Activated naive CD4-positive, alpha-beta T cell treated with anti-CD3 and anti-CD28 coated beads, Interleukin-2, amount 10 ng/mL, durations not matched to agents 7 days and 5 days (primary cell): ENCODE measurements at regions not wholly inside any gene's neighbourhood (a gene's known extent, or its start where the extent isn't known, plus 50 kb on each side); places are given as distances from the start of the nearest gene placed in this dataset.

Experiments
- CTCF ChIA-PET: fragments of 350-600 bp; sonication (Branson Sonifier 250); formaldehyde crosslinking; loops from one replicate; lab custom pipeline; 2021; ENCODE audit warnings: antibody characterized with exemption; lab: Charles Lee
- DNase-seq: peaks from one replicate; pipeline ENCODE4 v3.0.0-alpha.2; 2020
- H3K27ac Mint-ChIP-seq: one replicate; pipeline ENCODE4 v1.8.0; 2021; ENCODE audit warnings: mild to moderate bottlenecking, moderate library complexity, mixed read lengths
- H3K27me3 Mint-ChIP-seq: one replicate; pipeline ENCODE4 v1.8.0; 2021; ENCODE audit warnings: mild to moderate bottlenecking, mixed read lengths
- H3K36me3 Mint-ChIP-seq: one replicate; pipeline ENCODE4 v1.8.0; 2021; ENCODE audit warnings: mixed read lengths
- H3K4me1 Mint-ChIP-seq: one replicate; pipeline ENCODE4 v1.8.0; 2021; ENCODE audit warnings: mixed read lengths
- H3K4me3 Mint-ChIP-seq: one replicate; pipeline ENCODE4 v1.8.0; 2021; ENCODE audit warnings: mild to moderate bottlenecking, moderate library complexity, mixed read lengths
- H3K9me3 Mint-ChIP-seq: one replicate; pipeline ENCODE4 v1.8.0; 2021; ENCODE audit warnings: mixed read lengths

DNA sequence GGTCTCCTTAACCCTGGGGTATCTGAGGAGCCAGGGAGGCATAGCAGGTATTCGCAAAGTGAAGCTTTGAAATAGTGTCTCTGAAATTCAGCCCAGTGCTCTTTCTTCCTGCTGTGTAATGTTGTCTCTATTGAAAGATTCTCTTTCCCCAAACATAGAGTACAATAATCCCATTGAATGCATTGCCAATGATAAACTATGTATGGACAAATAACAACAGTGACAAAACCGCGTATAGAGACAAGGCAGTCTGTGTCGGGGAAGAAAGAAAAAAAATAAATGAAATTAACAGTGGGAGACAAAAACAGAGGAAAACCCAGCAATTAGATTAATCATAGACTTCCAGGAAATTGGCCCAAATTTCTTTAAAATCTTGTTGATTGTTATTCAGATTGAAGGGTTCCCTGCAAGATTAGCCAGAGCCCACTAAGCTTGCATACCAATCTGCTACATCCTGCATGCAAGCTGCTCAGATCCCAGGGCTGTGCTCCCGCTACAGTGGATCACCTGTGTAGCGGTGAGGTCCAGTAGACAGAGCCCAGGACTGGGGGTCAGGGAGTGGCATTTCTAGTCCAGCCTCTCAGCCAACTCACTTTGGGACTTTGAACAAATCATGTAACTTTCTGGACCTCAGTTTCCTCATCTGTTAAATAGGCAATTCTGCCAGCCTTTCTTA lies 492.8 kb downstream of the INSC start:
- no peaks in the 10 kb centered on the region for H3K36me3 Mint-ChIP-seq
- H3K4me1 Mint-ChIP-seq: no peaks in the 10 kb centered on the region
- no peaks in the 10 kb centered on the region for H3K27me3 Mint-ChIP-seq
- CTCF ChIA-PET: no interaction called here
- no peak overlapping the region for H3K4me3 Mint-ChIP-seq
- no peak for DNase-seq
- no peaks in the 10 kb centered on the region for H3K9me3 Mint-ChIP-seq
- H3K27ac Mint-ChIP-seq: no peak overlapping the region

DNA sequence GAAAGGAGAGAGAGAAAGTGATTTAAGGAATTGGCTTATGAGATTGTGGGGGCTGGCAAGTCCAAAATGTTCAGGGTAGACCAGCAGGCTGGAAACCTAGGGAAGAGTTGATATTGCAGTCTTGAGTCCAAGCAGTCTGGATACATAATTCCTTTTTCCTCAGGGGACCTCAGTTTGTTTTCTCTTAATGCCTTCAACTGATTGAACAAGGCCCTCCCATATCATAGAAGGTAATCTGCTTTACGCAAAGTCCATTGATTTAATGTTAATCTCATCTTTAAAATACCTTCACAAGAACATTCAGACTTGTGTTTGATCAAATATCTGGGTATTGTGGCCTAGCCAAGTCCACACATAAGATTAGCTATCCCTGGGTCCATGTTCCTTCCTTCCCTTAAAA lies 494.7 kb downstream of the INSC start:
- H3K4me1 Mint-ChIP-seq: no peaks in the 10 kb centered on the region
- CTCF ChIA-PET: no interaction called here
- H3K36me3 Mint-ChIP-seq: no peaks in the 10 kb centered on the region
- DNase-seq: no peak
- H3K9me3 Mint-ChIP-seq: no peaks in the 10 kb centered on the region
- no peak overlapping the region for H3K27ac Mint-ChIP-seq
- no peaks in the 10 kb centered on the region for H3K27me3 Mint-ChIP-seq
- no peak overlapping the region for H3K4me3 Mint-ChIP-seq

DNA sequence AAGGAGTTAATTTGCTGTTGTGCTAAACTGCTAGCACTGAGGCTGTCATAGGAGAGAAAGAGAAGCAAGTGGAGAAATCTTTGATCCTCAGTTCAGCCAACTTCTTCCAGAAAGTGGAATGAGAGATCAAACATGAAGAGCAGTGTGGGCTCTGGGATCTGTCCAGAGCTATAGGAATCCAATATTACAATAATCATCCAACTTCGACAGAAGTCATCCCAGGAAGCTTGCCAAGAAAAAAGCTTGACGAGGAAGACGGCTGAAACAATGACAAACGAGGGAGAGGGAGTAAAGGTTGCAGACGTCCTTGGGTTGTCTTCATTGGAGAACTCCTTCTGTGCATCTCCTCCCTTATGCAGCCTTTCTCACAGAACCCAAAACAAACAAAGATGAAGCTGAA lies 496.2 kb downstream of the INSC start:
- H3K27me3 Mint-ChIP-seq: no peaks in the 10 kb centered on the region
- no peak overlapping the region for H3K4me3 Mint-ChIP-seq
- DNase-seq: no peak
- H3K4me1 Mint-ChIP-seq: no peaks in the 10 kb centered on the region
- no peaks in the 10 kb centered on the region for H3K36me3 Mint-ChIP-seq
- H3K27ac Mint-ChIP-seq: no peak overlapping the region
- H3K9me3 Mint-ChIP-seq: no peaks in the 10 kb centered on the region
- CTCF ChIA-PET: no interaction called here

DNA sequence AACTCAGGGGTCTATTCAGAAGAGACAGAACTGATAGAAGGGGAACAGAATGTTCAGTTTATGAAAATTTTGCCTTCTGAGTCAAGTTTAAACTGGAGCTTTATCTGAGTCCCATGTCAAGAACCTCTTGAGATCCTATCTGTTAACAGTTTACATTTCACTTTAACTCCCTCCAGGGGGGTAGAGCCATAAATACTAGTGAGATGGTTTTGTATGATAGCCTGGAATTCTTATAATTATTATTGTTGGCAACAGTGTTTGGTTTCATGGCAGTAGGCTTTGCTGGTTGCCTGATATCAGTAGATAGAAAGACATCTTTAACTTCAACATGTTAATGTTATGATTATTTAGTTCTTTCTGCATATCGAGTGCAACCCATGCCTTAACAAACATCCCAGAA lies 498.5 kb downstream of the INSC start:
- Mint-ChIP-seq H3K36me3 (no peaks in the 10 kb centered on the region), H3K4me1 (no peaks in the 10 kb centered on the region), H3K27ac (no peak overlapping the region), H3K9me3 (no peaks in the 10 kb centered on the region), H3K4me3 (no peak overlapping the region), H3K27me3 (no peaks in the 10 kb centered on the region)
- DNase-seq: no peak
- CTCF ChIA-PET: no interaction called here

DNA sequence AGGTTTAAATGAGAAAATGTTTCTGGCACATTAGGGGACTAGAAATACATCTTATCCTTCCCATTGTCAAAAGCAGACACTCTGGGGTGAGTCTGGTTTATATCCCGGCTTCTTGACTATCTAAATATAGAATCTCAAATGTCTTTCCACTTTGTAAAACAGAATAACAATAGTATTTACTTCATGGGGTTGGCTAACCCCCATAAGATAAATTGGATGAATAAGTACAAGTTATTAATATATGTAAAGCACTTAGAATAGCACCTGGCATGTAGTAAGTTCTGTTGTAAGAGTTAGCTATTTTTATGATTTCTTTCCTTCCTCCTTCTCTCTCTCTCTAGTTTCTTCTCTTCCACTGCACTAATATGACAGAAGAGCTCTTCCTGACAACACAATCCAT lies 499.1 kb downstream of the INSC start:
- H3K4me1 Mint-ChIP-seq: no peaks in the 10 kb centered on the region
- no peaks in the 10 kb centered on the region for H3K9me3 Mint-ChIP-seq
- no peak for DNase-seq
- H3K4me3 Mint-ChIP-seq: no peak overlapping the region
- H3K27me3 Mint-ChIP-seq: no peaks in the 10 kb centered on the region
- CTCF ChIA-PET: no interaction called here
- no peaks in the 10 kb centered on the region for H3K36me3 Mint-ChIP-seq
- H3K27ac Mint-ChIP-seq: no peak overlapping the region

DNA sequence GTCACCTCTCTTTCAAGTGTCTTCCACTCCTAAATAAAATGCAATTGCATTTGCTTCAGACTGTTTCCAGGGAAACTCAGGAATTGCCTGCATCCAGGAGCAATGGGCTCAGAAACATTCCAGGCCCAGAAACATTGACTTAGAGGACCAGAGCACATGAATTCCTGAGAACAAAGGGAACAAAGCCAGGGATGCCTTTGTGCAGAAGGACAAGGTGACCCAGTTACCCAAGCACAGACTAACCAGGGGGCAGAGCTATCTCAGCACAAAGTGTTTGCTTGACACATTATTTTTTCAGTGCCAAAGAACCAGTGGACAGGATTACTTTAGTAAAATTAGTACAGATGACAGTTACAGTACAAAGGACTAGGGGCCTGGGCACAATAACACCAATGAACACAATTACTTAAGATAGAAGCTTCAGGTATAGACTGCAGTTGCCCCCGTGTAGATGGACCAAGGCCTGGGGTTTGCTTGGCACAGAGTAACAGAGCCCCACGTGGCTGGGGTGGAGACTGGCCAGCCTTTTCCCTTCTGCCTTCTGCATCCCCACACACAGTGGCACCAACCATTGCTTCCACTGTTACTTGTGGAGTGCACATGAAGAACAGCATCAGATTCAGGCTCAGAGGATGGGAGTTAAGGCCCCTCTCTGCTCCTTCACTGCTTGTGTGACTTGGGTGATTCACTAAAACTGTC lies 500.8 kb downstream of the INSC start:
- Mint-ChIP-seq H3K9me3 (no peaks in the 10 kb centered on the region), H3K4me3 (no peak overlapping the region), H3K27ac (no peak overlapping the region)

DNA sequence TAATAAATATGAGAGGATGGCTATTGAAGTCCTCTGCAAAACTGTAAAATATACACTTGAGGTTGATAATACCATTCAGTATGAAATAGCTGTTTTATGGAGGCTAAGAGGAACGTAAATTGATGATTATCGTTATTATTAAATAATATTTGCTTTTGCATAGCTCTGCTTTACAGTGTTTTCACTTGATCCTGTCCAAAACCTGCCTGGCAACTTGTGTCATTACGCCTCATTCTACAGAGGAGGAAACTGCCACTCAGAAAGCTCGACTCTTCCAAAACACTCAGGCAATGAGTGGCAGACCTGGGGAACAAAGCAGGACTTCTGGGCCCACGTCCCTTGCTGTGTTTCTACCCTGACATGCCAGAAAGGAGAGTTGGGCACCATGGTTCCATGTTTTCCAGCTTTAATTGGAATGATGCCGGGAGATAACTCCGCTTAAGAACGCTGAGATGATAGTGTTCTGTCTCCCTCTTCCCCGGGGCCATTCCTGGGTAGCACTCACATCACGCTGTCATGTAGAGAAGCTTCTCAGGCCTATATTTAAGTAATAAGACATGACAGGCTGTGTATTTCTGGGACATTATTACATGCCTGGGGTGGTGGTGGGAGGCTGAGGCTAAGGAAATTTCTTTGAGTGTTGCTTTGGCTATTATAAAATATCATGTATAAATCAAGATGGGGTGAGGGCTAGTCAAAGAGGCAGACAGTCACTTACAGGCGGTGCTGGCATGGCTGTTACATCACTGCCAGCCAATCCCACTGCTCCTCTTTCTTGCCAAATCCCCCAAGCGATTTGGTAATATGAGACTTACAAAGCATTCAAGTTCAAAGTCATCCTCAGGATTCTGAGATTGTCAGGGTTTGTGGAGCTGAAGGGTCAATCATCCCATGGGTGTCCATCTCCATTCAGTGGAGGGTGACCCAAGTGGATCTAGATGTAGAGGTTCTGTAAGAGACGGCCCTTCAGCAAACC lies 501.7 kb downstream of the INSC start:
- H3K9me3 Mint-ChIP-seq: no peaks in the 10 kb centered on the region
- H3K27me3 Mint-ChIP-seq: no peaks in the 10 kb centered on the region
- H3K27ac Mint-ChIP-seq: no peak overlapping the region
- H3K36me3 Mint-ChIP-seq: no peaks in the 10 kb centered on the region
- no peak overlapping the region for H3K4me3 Mint-ChIP-seq
- H3K4me1 Mint-ChIP-seq: no peaks in the 10 kb centered on the region
- no peak for DNase-seq
- CTCF ChIA-PET: no interaction called here

More for the DNA sequence above, 500.8 kb downstream of the INSC start:
- CTCF ChIA-PET: no interaction called here
- Mint-ChIP-seq H3K4me1 (no peaks in the 10 kb centered on the region), H3K36me3 (no peaks in the 10 kb centered on the region), H3K27me3 (no peaks in the 10 kb centered on the region)
- no peak for DNase-seq

DNA sequence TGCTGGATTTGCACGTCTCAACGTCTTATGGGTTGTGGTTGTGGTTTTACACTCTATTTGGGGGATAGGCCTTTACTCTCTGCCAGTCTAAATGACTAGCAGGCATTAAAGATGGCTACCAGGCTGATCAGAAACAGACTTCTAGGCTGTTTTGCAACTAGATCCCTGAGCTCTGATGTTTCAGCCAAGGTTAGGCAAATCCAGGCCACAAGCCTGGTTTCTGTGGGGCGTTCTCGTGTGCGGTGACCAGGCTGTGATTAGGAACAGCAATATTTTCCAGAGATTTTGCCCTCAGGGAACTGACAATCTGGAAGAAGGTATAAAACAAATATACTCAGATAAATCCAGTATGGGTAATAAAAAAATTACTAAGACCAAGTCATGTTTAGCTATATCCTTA lies 502.4 kb downstream of the INSC start:
- Mint-ChIP-seq H3K4me3 (no peak overlapping the region), H3K36me3 (no peaks in the 10 kb centered on the region), H3K27ac (no peak overlapping the region), H3K4me1 (no peaks in the 10 kb centered on the region), H3K27me3 (peaks cover 3% of the 10 kb centered on the region), H3K9me3 (no peaks in the 10 kb centered on the region)
- no peak for DNase-seq
- CTCF ChIA-PET: interaction anchor here (1.0 kb wide), 1 partner anchor 55 kb away, joined by 3 read pairs; no protein-coding TSS in a partner anchor

DNA sequence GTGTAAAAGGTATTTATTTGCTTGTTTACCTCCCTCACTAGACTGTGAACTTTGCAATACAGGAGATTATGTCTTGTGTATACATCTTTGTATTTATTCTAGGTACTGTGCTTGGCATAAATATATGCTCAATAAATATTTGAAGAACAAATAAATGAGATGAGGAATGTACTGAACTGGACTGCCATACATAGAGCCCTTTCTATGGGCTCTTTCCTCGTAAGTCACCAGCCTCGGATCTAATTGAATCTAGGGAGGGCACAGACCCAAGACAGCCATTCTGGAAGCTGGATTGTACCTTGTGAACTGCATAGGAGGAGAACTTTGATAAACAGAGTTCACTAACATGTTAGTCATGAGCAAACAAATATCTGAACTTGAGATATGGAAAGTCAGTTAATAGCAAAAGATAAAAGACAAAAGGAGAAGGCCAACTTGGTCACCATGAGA lies 503.9 kb downstream of the INSC start:
- Mint-ChIP-seq H3K4me1 (no peaks in the 10 kb centered on the region), H3K27me3 (peaks cover 6% of the 10 kb centered on the region), H3K36me3 (no peaks in the 10 kb centered on the region), H3K9me3 (no peaks in the 10 kb centered on the region), H3K4me3 (no peak overlapping the region), H3K27ac (no peak overlapping the region)
- DNase-seq: no peak
- CTCF ChIA-PET: no interaction called here

DNA sequence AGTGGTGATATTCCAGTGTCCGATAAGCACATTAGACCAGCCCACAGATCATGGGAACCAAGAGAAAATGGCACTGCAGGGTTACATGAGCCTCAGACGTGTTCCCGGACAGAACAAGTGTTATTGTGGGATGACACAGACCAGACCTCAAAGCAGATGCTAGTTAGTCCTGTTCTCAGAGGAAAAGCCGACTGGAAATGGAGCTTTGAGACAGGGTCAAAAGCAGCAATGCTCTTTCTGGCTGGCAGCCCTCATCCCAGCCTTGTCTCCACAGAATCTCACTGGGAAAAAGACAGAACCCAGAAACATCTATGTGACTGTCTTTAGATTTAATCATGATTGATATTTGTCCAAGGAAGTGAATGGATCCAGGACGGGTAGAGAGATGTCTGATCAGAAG lies 506.8 kb downstream of the INSC start:
- no peak overlapping the region for H3K27ac Mint-ChIP-seq
- CTCF ChIA-PET: no interaction called here

DNA sequence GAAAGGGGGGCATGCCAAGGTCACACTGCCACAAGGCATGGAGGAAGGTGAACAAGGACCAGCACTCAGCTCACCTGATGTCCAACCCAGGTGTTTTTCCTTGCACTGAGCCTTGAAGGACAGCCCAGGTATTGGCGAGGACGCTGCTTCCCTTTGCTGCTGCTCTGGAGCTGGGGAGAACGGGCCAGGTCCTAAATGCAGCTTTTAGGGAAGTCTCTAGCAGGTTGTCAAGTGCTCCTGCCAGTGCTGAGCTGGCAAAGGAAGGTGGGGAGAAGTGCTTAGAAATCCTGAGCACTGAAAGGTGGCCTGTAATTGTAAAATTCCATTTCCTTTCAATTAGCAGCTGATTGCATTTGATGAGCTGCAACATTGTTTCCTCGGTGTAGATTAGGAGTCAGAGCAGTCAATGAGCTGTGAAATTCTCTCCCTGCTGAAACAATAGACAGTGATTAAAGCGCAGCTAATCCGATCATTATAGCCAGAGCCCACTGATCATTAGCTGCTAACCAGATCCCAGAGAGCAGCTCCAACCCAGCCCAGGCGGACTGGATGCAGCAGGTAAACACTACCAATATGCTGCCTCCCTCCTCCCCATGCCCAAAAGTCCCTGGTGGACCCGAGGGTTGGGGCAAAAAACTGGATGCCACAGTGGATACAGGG lies 507.6 kb downstream of the INSC start:
- H3K27me3 Mint-ChIP-seq: peaks cover 6% of the 10 kb centered on the region

More for the DNA sequence above, 506.8 kb downstream of the INSC start:
- no peak for DNase-seq
- H3K36me3 Mint-ChIP-seq: no peaks in the 10 kb centered on the region
- H3K27me3 Mint-ChIP-seq: peaks cover 6% of the 10 kb centered on the region
- H3K4me3 Mint-ChIP-seq: no peak overlapping the region
- H3K4me1 Mint-ChIP-seq: no peaks in the 10 kb centered on the region
- no peaks in the 10 kb centered on the region for H3K9me3 Mint-ChIP-seq

DNA sequence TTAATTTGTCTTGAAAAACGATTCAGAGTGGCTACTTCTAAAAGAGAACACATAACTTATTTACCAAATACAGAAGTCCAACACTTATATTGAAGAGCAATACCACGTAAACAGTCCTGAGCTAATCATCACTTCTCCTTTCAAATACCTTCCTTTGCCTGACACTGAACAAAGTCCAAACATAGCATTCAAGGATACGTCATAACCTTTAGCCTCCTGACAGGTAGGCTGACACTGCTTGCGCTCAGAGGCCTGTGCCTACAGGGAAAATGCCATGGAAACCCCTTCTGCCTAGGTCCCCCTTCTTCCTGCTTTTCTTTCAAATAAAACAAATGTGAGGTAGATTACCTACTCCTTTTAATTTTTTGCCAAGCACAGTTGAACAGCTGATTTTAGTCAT lies 510.0 kb downstream of the INSC start:
- CTCF ChIA-PET: no interaction called here
- Mint-ChIP-seq H3K9me3 (no peaks in the 10 kb centered on the region), H3K27ac (no peak overlapping the region), H3K36me3 (no peaks in the 10 kb centered on the region), H3K4me1 (no peaks in the 10 kb centered on the region), H3K27me3 (peaks cover 6% of the 10 kb centered on the region), H3K4me3 (no peak overlapping the region)
- DNase-seq: no peak

More for the DNA sequence above, 507.6 kb downstream of the INSC start:
- H3K36me3 Mint-ChIP-seq: no peaks in the 10 kb centered on the region
- no peaks in the 10 kb centered on the region for H3K9me3 Mint-ChIP-seq
- no peak overlapping the region for H3K27ac Mint-ChIP-seq
- H3K4me1 Mint-ChIP-seq: no peaks in the 10 kb centered on the region
- H3K4me3 Mint-ChIP-seq: no peak overlapping the region
- CTCF ChIA-PET: interaction anchor here (0.6 kb wide), 1 partner anchor 1036 kb away, joined by 3 read pairs; no protein-coding TSS in a partner anchor
- no peak for DNase-seq

DNA sequence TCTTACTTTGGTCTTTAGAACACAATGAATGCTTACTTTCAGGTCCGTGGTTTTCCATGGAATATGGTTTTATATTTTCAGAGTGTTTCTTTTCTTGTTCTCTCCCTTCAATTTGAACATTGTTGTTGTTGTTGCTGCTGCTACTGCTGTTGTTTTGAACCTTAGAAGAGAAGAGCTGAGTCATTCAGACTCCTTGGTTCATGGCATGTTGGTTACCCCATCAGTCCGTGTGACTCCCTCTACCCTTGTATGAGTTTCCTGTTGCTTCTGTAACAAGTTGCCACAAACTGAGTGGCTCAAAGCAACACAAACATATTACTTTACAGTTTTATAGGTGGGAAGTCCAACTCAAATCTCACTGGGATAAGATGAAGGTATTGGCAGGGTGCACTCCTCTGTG lies 511.0 kb downstream of the INSC start:
- peaks cover 6% of the 10 kb centered on the region for H3K27me3 Mint-ChIP-seq
- H3K27ac Mint-ChIP-seq: no peak overlapping the region
- H3K4me1 Mint-ChIP-seq: no peaks in the 10 kb centered on the region
- no peaks in the 10 kb centered on the region for H3K9me3 Mint-ChIP-seq
- no peak overlapping the region for H3K4me3 Mint-ChIP-seq
- H3K36me3 Mint-ChIP-seq: no peaks in the 10 kb centered on the region
- CTCF ChIA-PET: no interaction called here
- DNase-seq: no peak

DNA sequence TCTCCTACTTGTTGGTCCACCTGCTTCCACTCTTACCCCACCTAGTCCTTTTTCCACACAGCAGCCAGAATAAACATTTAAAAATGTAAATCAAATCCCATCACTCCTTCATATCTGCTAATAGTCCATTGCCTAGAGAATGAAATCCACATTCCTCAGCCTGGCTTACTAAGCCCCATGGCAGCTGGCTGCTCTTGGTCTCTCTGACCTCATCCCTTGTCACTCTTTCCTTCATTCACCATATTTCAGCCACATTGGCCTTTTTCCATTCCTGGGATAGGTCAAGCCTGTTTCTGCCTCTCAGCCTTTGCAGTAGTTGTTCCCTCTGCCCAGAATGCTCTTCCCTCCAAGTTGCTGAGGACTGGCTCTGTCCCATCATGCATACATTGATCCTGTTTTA lies 512.8 kb downstream of the INSC start:
- DNase-seq: no peak
- Mint-ChIP-seq H3K4me3 (no peak overlapping the region), H3K27me3 (no peaks in the 10 kb centered on the region), H3K27ac (no peak overlapping the region), H3K9me3 (no peaks in the 10 kb centered on the region), H3K36me3 (no peaks in the 10 kb centered on the region), H3K4me1 (no peaks in the 10 kb centered on the region)
- CTCF ChIA-PET: no interaction called here
